GM12874 (cell line): ENCODE measurements at regions not wholly inside any gene's neighbourhood (a gene's known extent, or its start where the extent isn't known, plus 50 kb on each side); places are given as distances from the start of the nearest gene placed in this dataset.

Experiments
- TF ChIP-seq, protein P1 (sequence below): IDR thresholded peaks from 2 replicates; pipeline ENCODE4 v1.5.1; 2011; ENCODE audit warnings: low read depth, mild to moderate bottlenecking, control low read depth, low read length, moderate library complexity; ENCODE audit not compliant: insufficient read depth

DNA sequence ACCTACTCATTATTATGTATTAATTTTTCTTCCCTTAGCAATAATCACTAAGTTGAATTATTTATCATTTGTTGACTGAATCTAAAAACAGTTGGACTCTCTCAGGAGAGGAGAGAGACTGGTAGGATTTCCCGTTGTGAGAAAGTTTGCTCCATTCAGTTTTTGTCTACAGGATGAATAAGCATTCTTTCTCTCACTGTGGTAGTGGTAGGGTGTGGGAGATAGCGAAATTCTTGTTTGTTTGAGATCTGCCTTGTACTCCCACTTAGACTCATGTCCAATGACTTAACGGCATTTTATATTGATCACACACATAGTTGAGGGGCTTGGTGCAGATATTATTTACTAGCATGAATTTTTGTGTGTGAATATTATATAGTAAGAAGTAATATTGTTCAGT lies 421.0 kb upstream of the PDE3A start:
- TF ChIP-seq, protein P1, sequence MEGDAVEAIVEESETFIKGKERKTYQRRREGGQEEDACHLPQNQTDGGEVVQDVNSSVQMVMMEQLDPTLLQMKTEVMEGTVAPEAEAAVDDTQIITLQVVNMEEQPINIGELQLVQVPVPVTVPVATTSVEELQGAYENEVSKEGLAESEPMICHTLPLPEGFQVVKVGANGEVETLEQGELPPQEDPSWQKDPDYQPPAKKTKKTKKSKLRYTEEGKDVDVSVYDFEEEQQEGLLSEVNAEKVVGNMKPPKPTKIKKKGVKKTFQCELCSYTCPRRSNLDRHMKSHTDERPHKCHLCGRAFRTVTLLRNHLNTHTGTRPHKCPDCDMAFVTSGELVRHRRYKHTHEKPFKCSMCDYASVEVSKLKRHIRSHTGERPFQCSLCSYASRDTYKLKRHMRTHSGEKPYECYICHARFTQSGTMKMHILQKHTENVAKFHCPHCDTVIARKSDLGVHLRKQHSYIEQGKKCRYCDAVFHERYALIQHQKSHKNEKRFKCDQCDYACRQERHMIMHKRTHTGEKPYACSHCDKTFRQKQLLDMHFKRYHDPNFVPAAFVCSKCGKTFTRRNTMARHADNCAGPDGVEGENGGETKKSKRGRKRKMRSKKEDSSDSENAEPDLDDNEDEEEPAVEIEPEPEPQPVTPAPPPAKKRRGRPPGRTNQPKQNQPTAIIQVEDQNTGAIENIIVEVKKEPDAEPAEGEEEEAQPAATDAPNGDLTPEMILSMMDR, result no peak

DNA sequence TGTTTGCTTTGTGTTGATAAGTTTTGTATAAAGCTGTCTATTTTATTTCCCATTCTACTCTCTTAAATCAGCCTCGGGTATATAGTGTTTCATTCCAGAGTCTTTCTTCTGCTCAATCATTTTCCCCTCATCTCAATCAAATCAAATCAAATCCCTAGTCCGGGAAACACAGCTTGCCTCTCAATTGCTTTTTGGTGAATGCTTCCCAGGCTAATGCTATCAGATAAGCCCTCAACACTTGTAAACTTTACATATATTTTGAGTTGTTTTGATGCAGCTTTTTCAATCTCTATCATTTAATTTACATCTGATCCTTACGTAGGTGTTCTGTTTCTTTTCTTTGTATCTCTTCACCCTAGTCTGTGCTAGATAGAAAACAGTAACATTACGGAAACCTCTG lies 416.7 kb upstream of the PDE3A start:
- TF ChIP-seq, protein P1, result no peak

DNA sequence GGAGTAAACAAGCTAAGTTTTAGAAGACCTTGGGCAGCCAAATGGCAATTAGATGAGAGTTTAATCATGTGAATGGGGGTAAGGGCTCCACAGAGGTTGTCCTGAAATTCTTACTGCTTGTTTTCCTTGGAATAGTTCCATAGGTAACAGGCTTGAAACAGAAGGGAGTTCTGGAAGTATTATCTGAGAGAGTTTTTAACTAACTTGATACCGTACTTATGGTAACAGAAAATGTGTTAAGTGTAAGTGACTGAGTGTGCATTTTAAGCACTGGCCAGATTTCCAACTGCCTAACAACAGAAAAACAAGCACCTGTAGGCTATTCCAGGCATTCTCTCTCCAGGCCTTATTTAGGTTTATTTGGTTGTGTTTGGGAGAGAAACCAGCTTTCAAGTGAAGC lies 414.6 kb upstream of the PDE3A start:
- TF ChIP-seq, protein P1, result no peak

DNA sequence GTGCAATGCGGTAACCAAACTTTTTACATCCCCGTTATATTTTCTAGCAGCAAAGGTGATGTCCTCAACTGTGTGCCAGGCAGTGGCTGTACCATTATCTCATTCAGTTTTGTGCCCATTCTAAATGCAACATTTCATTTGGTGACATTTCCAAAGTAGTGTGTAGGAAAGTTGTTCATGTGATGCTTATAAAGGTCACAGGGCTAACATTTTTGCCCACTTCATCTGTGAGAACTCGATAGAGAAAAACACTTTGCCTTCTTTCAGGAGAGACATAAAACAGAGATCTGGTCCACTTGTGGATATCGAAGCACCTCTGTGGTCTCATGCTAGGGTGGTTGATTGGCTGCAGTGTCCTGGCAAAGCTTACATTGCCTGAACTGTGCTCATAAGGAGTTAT lies 414.2 kb upstream of the PDE3A start:
- TF ChIP-seq, protein P1, result no peak

DNA sequence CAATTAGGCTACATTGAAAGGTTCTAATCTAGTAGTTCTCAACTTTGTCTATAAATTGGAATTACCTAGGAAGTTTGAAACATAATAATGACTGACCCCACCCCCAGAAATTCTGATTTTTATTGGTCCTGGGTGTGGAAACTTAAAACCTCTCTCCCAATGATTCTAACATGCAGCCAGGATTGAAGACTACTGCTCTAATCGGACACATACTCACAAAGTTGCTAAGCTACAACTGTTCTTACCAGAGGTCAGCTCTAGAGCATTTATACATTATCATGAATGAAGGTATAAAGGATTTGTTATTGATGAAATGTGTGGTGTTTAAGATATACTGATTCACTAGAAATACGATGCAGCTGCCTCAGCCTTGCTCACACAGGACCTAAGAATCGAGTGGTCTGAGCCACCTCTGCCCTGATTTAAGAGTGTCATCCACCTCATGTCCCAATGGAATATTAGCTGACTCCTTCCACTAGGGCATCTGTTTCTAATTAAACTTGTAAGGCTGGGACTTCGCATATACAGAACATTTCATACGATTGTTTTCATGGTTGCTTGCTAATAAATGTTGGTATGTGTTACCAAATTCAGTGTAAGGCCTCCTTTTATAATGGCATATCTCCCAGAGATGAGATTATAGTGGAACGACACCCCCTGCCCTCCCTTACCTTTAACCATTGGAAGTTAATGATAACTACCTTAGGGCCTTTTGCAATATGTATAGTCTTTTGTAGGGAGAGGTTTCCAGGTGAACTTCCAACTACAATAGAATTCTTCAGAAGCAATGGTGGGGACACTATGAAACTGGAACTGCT lies 410.8 kb upstream of the PDE3A start:
- TF ChIP-seq, protein P1, result no peak

DNA sequence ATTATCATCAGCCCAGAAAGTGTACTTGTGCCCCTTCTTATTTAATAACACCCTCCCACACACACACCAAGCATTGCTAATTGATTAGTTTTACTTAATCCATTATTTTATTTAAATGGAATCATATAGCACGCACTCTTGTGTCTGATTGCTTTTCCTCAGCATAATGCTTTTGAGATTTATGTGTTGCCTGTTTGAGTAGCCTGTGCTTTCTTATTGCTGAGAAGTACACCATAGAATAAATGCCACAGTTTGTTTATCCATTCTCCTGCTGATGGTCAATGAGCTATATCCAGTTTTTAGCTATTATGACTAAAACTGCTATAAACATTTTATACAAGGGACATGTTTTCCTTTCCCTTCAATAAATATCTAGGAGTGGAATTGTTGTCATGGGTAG lies 409.9 kb upstream of the PDE3A start:
- TF ChIP-seq, protein P1, result no peak

DNA sequence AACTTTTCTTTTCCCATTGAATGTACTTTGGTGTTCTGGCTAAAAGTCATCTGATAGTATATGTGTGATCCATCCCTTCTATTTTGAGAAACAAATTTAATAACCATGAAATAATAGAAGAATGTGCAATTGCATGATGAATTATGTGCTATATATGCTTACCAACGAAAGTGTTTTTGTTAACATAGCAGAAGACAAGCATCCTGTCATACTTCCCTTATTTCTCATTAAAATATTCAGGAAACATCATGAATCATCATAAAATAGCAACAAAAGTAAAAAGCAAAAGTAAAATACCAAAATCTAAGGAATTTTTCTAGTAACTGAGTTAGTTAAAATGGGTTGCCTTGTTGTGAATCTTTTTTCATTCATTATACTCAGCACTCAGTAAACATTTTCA lies 409.0 kb upstream of the PDE3A start:
- TF ChIP-seq, protein P1, result no peak
